ENCODE measurements at regions not wholly inside any gene's neighbourhood (a gene's known extent, or its start where the extent isn't known, plus 50 kb on each side); places are given as distances from the start of the nearest gene placed in this dataset.

GRCh38 chr4:12580787-12581186, 903.4 kb downstream of the RAB28 start:
- Histone ChIP-seq H3K36me3 (no peaks in the 10 kb centered on the region), H3K4me3 (no peak overlapping the region), H3K4me1 (ENCODE audit: control insufficient read depth in 1 of 2, low read depth in 2 of 2) (no peaks in the 10 kb centered on the region), H3K27ac (no peak overlapping the region), H3K9me3 (no peaks in the 10 kb centered on the region), H3K27me3 (replicated peaks; ENCODE audit: insufficient read depth) (no peaks in the 10 kb centered on the region)
- DNase-seq (ENCODE audit: low spot score) (no peak), ATAC-seq (ENCODE audit: insufficient number of reproducible peaks, low FRiP score, low read depth) (no peak)
- TF ChIP-seq CTCF (IDR thresholded peaks at IDR 0.05), result no peak

- no peaks in the 10 kb centered on the region for H3K36me3 ChIP-seq
Measured at GRCh38 chr4:12579172-12579571, 905.0 kb downstream of the RAB28 start.

GRCh38 chr4:12576409-12576808, 907.7 kb downstream of the RAB28 start:
- Histone ChIP-seq H3K4me1 (ENCODE audit: control insufficient read depth in 1 of 2, low read depth in 2 of 2) (no peaks in the 10 kb centered on the region), H3K9me3 (no peaks in the 10 kb centered on the region), H3K27me3 (replicated peaks; ENCODE audit: insufficient read depth) (no peaks in the 10 kb centered on the region), H3K36me3 (no peaks in the 10 kb centered on the region), H3K27ac (no peak overlapping the region), H3K4me3 (no peak overlapping the region)
- no peak for TF ChIP-seq CTCF (IDR thresholded peaks at IDR 0.05)
- ATAC-seq (ENCODE audit: insufficient number of reproducible peaks, low FRiP score, low read depth) (no peak), DNase-seq (ENCODE audit: low spot score) (no peak)

More at GRCh38 chr4:12579172-12579571, 905.0 kb downstream of the RAB28 start:
- H3K4me3 ChIP-seq, result no peak overlapping the region
- no peaks in the 10 kb centered on the region for H3K4me1 ChIP-seq (ENCODE audit: control insufficient read depth in 1 of 2, low read depth in 2 of 2)
- H3K27ac ChIP-seq, result no peak overlapping the region
- DNase-seq (ENCODE audit: low spot score) (no peak), ATAC-seq (ENCODE audit: insufficient number of reproducible peaks, low FRiP score, low read depth) (no peak)
- TF ChIP-seq CTCF (IDR thresholded peaks at IDR 0.05), result no peak
- no peaks in the 10 kb centered on the region for H3K27me3 ChIP-seq (replicated peaks; ENCODE audit: insufficient read depth)
- no peaks in the 10 kb centered on the region for H3K9me3 ChIP-seq

GRCh38 chr4:12573716-12574115, 910.4 kb downstream of the RAB28 start:
- Histone ChIP-seq H3K4me1 (ENCODE audit: control insufficient read depth in 1 of 2, low read depth in 2 of 2) (no peaks in the 10 kb centered on the region), H3K4me3 (no peak overlapping the region), H3K9me3 (no peaks in the 10 kb centered on the region), H3K27me3 (replicated peaks; ENCODE audit: insufficient read depth) (no peaks in the 10 kb centered on the region), H3K27ac (no peak overlapping the region), H3K36me3 (no peaks in the 10 kb centered on the region)
- no peak for TF ChIP-seq CTCF (IDR thresholded peaks at IDR 0.05)
- no peak for ATAC-seq (ENCODE audit: insufficient number of reproducible peaks, low FRiP score, low read depth)
- DNase-seq (ENCODE audit: low spot score), result no peak

- DNase-seq (ENCODE audit: low spot score) (no peak), ATAC-seq (ENCODE audit: insufficient number of reproducible peaks, low FRiP score, low read depth) (no peak)
- no peaks in the 10 kb centered on the region for H3K4me1 ChIP-seq (ENCODE audit: control insufficient read depth in 1 of 2, low read depth in 2 of 2)
- TF ChIP-seq CTCF (IDR thresholded peaks at IDR 0.05), result no peak
- H3K27me3 ChIP-seq (replicated peaks; ENCODE audit: insufficient read depth), result no peaks in the 10 kb centered on the region
- H3K4me3 ChIP-seq, result no peak overlapping the region
- H3K36me3 ChIP-seq, result no peaks in the 10 kb centered on the region
- no peak overlapping the region for H3K27ac ChIP-seq
- H3K9me3 ChIP-seq, result no peaks in the 10 kb centered on the region
Measured at GRCh38 chr4:12562476-12563140, 921.5 kb downstream of the RAB28 start.
